Stimulated activated CD4-positive, alpha-beta T cell treated with anti-CD3 and anti-CD28 coated beads, TNF-alpha, amount 100 ng/mL, for 1 hour (primary cell): ENCODE measurements at regions not wholly inside any gene's neighbourhood (a gene's known extent, or its start where the extent isn't known, plus 50 kb on each side); places are given as distances from the start of the nearest gene placed in this dataset.
A peak's percentile ranks its signal among the peaks of the same experiment; 100 is the strongest.

ENCODE experiments used
- DNase-seq, 3 donors: peaks; one replicate each; pipeline ENCODE4 v3.0.0-alpha.2; 2020; ENCODE audit warnings: low read depth in 3 of 3, low spot score in 1 of 3

DNA sequence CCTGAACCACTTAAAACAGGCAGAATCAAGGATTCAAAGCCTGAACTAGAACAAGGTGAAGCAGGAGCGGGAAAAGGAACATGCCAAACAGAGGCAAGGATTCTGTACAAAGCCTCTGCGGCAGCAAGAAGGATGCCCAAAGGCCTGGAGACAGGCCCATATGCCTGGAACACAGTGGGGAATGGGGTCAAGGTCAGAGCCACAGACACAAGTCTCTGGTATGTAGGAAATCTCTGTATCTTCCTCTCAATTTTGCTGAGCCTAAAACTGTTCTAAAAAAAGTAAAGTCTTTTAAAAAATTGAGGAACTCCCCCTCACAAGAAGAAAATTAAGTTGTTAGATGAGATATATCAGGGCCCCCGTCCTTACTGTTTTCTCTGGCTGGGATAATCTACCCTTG is 175.9 kb upstream of the GHITM start:
- DNase-seq, result no peak

DNA sequence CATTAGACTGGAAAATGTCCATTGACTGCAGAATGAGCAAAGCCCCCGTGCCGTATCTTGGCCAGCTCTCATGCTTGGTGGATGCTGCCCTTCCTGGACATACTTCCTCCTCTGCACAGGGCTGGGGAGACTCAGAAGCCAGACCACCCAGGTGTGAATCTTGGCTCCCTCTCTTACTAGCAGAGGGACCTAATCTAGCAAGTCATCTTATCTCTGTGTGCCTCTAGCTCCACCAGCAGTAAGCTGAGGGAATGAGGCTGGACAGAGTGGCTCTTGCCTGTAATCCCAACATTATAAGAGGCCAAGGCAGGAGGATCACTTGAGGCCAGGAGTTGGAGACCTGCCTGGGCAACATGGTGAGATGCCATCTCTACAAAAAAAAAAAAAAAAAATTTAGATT is 173.8 kb upstream of the GHITM start:
- DNase-seq, result no peak

DNA sequence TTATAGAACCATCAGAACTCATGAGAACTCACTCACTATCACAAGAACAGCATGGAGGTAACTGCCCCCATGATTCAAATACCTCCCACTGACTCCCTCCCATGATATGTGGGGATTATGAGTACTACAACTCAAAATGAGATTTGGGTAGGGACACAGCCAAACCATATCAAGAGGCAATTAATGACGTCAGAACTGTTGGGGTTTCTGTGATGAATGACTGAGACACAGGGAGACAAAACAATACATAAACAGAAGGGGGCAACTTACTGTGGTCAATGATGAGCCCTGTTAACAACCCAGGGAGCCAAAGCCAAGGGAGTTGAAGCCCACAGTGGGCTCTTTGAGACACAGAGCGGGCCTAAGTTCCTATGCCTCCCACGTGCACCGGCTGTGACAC is 171.3 kb upstream of the GHITM start:
- no peak for DNase-seq

DNA sequence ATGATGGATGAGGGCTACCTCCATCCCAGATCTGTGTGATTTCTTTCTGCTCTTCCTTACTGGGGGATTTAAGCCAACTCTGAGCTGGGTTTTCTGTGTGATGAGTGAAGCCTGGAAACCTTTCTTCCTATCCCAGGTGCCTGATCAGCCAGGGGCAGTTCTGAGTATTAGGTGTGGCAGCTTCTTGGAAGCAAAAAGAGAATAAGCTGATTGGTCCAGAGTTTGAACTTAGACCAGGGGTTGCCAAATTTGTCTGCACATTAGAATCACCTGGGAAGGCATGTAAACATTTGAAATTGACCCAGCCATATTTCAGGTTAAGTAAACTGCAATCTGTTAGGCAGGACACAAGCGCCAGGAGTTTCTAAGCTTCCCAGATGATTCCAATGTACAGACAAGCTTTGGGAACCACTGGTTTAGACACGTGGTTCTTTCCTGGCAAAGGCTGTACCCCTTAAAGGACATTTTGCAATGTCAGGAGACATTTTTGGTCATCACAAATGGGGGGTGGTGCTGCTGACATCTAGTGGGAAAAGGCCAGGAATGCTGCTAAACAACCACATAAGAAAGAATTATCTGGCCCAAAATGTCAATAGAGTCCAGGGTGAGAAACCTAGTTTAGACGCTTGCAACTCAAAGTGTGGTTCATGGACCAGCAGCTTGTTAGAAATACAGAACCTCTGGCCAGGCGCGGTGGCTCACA is 160.5 kb upstream of the GHITM start:
- no peak for DNase-seq

DNA sequence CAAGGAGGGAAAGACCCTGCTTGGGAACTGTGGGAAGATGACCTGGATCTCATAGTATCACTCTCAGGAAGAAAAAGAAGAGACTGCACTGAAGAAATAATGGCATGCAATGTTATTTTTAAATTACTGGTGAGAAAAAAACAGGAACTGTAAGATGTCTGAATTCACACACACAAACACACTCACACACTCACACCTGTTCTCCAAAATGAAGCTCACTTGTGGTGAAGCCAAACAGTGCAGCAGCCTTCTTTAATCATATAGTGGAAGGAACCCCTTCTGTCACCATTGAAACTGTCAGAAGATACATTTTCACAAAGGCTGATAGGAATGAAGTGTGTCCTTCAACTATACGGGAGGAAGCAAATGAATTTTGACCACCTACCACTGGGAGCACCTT is 156.5 kb upstream of the GHITM start:
- DNase-seq, result no peak

DNA sequence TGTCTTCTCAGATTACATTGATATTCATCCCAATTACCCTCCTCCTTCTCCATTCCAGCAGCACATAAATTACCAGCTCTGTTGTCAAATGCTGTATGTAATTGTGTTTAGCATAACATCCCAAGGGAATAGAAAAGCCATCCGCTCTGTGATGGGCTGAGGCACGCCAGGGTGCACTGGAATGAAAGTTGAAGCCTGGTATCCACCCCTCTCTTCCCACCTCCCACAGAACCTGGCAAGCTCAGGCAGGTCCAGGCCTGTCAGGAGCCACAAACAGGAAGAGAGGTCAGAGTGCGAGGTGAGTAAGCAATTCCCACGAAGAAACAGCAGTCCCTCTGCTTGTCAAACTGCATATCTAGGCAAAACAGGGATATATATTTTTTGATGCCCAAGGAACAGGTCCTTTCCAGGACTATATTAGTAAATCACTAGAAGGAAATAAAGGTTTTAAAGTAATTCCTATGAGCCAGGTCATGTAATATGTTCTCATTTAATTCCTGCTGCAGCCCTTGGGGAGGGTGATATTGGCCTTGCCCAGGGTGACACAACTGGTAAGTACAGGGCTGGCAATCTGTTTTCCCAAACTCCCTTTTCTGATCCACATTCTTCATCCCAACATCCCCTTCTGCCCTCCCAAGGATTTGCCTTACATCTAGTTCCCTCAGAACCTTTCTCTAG is 155.6 kb upstream of the GHITM start:
- no peak for DNase-seq

DNA sequence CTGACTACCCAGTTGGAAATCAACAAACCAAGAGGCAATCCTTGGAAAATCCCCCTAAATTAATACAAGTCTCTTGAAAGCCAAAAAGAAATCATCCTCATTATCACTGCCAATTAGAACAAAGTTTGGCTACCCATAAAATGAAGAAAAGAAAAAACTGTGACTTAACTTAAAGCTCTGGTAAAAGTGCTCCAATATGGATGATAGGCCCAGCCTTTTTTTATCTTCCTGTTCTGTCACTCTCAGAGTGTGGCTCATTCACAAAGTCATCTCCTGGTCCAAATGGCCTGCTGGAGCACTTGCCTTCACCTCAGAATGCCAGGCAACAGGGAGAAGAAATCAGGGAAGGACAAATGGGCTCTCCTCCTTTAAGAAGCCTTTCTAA is 155.1 kb upstream of the GHITM start:
- no peak for DNase-seq

DNA sequence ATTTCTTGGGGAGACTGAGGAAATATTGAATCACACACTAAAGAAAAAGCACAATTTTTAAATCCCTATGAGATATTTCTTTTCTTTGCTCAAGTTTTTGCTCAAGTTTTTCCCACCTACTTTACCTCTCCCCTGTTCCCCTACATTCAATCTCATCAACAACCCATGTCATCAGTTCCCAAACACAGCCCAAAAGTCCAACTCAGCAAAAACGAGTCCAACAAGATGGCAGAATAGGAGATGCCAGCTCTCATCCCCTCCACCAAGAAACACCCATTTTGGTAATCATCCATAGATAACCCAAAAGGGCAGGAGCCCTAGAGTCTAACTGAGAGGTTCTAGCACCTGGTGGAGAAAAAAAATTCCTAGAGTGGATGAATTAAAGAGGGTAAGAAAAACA is 152.5 kb upstream of the GHITM start:
- DNase-seq, result no peak

DNA sequence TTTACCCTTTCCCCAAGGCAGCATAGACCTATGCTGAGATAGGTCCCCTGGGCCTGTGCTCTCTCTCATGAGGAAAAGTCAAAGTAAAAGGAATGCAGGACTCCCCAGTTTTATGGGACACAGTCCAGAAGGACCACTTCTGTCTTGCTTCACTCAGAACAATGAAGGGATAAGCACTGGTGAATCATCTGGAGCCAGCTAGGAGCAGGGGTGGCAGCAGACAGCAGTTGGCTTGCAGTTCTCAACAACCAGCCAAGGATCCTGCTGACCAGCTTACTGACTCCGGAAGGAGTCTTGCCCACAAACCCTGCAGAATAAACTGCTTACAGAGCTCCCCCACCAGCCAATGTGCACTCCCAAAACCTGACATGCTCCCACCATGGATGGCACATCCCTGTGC is 152.1 kb upstream of the GHITM start:
- no peak for DNase-seq

DNA sequence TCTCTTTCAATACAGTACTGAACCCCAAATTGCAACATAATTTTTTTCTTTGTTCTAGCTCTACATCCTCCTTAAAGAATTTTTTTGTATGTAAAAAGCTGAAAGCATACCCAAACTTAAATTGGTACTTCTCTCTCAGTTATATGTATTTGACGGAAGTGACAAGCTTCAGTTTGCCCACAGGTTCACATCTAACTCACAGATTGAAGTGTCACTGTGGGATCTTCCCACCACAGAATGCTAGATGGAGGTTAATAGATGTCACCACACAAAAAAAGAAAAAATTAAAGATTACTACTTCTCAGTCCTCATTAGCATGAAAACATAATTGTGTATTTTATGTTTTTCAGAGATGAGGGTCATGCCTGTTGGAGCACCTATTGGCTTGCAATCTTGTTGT is 150.9 kb upstream of the GHITM start:
- DNase-seq, result no peak

DNA sequence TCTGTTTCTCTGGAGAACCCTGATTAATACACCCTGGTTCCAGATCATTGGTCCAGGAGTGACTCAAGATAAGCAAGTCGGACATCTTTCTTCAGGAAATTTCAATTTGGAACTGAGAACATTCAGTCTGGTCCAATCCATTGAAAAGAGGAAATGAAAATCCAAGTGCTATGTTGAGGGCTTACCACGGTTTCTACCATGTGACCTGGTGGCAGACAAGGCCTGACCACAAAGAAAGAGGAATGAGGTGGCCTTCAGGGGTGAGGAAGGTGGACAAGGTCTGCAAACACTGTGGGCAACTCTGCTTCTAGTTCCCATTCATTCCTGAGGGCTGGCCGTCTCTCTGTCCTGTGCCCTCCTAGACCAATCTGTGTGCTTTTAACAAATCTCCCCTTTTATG is 149.2 kb upstream of the GHITM start:
- DNase-seq, result no peak

DNA sequence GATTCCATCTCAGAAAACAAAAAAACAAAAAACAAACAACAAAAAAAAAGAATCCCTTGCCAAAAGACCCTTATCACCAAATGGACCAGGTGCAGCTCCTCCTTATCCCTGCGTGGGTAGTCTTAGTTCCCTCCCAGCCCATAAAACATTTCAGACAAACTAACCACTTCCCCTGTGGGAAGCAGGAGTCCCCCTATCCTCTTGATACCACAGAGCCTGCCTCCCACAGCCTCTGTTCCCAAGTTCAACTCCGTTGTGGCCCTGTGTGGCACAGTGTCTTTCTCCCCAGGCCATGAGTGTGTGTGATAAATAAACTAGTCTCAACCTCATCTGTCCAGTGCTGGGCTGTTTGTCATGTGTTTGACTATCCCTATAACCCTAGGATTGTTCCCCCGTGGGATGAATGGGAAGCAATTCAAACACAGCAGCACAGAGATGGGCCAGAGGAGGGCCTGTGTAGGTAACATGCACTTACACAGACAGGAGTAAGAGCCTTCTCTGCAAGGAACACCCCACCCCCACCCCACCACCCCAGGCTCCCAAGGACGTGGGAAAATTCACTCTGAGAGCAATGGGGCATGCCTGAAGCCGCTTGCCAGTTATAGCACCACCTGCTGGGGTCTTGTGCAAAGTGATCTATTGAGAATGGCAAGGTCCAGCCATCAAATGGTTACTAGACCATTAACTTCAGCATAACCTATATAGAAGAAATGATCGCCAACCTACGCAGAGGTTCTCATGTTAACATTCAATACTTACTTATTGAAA is 147.1 kb upstream of the GHITM start:
- no peak for DNase-seq

DNA sequence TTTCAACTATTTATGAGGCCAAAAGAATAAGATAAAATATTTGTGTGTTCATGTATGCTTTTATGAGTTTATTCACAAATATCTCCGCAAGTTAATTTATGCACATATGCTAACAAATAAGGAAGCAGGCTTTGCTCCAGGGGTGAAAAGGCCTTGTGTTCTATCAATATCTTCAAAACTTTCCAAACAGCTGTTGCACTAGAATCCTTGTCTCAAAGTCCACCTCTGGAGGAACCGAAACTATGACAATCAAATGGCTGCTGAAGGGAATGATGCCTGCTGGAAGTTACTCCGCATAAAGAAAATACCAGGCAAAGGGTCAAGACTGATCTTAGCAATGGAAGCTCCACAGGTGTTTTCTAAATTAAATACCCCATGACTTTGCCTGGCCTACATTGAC is 145.0 kb upstream of the GHITM start:
- no peak for DNase-seq

DNA sequence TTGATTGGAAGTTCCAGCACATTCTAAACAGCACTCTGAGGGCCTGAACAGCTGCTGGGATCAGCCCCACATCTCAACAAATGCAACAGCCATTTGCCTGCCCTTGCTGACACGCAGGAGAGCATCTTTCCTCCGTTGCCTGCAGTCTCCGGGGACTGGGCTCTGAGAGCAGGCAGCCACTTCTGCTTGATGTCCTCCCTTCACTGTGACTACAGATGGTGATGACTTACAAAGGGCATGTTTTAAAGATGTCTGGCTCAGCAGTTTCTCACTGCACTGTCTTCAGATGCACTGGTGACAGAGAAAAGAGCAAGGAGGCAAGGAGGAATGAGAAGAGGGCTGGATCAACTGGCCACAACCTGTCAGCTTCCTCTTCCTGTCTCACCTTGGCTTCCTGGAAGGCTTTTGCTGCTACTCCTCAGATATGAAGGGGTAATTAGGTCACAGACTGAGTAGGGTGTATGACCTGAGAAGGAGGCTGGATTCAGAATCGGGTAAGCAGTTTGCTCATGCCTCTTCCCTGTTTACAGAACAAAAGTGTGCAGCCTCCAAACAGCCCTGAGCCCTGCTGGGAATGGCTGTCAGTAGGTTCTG is 143.5 kb upstream of the GHITM start:
- no peak for DNase-seq

DNA sequence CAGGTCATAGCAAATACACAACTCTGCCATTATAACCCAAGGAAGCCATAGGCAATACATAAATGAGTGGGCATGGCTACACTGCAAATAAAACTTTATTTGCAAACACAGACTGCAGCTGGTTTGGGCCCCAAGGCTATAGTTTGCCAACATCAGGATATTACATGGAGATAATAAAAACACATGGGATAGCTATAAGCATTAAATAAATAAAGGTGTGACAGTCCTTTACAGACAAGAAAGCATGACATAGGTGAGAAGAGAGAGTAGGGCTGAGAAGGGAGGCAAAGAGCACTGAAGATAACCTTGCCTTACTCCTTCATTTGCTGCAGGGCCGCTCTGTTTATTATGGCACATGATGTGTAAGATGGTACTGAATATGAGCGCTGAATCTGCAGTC is 135.1 kb upstream of the GHITM start:
- DNase-seq, result no peak

DNA sequence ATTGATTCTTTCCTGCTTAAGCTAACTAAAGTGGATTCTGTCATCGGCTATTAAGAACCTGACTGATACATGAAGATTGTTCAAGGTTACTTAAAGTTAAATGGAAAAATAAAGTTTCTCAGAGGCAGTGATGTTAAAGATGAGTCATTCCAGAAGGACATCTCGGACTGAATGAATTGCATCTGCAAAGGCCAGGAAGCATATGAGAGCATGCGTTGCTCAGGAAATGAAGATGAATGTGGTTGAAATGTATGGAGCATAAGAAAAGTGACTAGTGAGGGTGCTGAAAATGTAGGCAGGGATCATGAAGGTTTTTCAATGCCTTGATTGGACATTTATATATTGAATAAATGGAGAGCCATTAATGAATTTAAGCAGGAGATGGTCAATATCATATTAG is 133.9 kb upstream of the GHITM start:
- no peak for DNase-seq

DNA sequence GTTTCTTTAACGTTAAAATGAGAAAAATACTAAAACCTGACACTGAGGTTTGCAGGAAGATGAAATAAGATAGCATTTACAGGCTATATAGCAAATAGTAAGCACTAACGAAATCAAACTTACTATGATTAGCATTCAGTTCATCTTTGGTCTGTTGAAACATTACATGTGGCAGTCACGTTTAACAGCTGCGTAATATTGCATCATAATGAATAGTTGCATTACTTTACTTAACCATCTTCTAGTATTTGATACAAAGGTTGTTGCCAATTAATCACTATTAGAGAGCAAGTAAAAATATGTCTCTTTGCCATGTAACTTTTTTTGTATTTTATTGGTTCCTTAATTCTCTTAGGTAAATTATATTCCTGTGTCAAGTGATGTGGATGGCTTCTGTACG is 131.8 kb upstream of the GHITM start:
- DNase-seq, result no peak

DNA sequence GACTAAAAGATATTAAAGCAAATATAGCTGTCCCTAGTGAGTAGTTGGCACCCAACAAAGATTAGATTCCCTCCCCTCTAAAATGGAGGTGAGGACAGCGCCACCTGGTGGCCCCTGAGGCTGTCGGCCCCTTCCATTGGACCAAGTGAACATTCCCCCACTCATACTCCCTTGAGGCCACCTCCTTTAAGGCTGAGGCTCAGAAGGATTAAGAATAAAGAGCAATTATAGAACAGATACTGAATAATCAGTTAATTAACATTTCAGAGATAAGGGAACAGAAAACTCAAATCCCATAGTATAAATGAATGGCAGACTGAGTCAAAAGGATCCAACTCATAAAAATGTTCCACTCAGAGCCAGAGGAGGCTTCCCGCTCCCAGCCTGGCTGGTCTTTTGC is 130.4 kb upstream of the GHITM start:
- DNase-seq, result peak in 1 of 3 donors; percentile 16

DNA sequence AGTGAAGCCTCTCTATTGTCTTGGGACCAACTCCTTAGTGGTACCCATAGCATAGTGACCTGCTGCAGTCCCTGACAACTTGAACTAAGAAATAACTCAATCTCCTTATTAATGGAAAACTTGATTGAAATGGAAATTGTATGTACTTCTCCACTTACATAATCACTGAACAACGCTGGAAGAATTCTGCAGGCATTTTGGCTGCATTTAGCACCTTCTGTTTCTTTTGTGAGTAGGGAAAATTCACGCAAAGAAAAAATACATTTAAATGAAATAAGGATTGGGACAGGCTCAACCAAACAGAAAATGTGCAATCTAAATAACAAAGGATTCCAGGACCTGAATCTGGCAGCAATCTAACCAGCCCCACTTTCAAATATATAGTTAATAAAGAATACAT is 126.9 kb upstream of the GHITM start:
- no peak for DNase-seq

DNA sequence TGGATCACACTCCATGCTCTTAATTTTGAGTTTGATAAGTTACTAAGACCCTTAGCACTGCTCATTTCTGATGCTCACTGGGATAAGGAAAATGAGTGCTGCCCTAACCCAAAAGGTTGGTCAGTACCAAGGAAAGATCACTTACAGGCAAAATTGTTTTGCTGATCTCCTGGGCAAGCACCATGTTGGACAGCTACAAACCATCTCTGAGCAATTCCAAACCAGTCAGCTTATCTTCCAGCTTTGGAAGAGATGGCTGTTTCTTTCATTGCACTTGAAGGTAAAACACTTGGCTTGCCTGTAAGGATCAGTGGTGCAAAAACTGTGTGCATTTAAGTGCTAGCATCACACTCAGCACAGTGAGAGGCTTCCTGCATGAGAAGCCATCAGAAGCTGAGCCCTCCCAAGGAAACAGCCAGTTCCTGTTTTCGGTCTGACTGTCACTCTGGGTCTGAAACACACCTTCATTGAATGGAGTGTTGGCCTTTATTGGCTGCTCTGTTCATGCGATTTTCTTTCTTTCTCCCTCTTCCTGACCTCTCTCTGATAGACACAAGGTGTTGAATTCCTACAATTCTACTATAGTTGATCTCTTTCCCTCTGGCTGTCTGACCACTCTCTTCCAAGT is 126.4 kb upstream of the GHITM start:
- no peak for DNase-seq

DNA sequence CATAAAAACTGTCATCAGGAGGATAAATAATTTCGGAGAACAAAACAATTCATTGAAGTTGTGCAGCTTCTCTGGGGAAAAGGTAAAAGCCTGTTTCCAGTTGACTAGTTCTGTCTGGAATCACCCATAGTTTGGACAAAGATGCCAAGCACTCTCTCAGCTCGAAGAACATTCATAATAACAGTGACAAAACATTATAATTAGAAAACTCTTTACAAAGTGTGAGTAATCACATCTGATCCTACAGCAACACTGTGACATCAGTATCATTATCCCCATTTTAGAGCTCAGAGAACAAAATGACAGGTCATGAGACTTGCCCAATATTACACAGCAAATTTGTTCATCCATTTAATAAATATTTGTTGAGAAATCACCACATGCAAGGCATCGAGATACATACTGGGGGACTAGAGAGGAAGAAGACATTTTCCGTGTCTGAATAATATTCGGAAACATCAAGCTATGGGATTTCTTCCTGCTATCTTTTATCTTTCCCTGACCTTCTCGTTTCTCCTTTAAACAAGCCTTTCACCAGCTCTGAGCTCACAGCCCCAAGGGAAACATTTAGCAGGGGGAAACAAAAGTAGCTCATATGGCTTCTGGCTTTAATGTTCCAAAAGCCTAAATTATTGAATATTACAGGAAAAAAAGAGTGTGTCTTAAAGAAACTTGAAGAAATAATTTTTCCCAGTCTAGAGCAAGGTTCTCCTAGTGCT is 123.3 kb upstream of the GHITM start:
- no peak for DNase-seq
